Mesenchymal stem cell (in vitro differentiated cells and primary cell): ENCODE measurements at regions not wholly inside any gene's neighbourhood (a gene's known extent, or its start where the extent isn't known, plus 50 kb on each side); places are given as distances from the start of the nearest gene placed in this dataset.

Experiments used
- DNase-seq: peaks from one replicate; pipeline ENCODE4 v3.0.0-alpha.2; 2013
- H2AFZ ChIP-seq: one replicate; pipeline ENCODE4 v1.6.1; 2013; ENCODE audit warnings: low read depth, mild to moderate bottlenecking, control low read depth, inconsistent platforms, low read length, moderate library complexity
- H2AK5ac ChIP-seq: 2 replicates; pipeline ENCODE4 v1.6.1; 2013; ENCODE audit warnings: low read length, moderate library complexity, mild to moderate bottlenecking, inconsistent platforms; ENCODE audit not compliant: severe bottlenecking
- H2BK120ac ChIP-seq: one replicate; pipeline ENCODE4 v1.6.1; 2013; ENCODE audit warnings: low read depth, mild to moderate bottlenecking, inconsistent platforms, low read length, moderate library complexity
- H2BK12ac ChIP-seq, 2 experiments: one replicate each; pipeline ENCODE4 v1.6.1; 2013; ENCODE audit warnings: inconsistent platforms in 2 of 2, low read length in 2 of 2, mild to moderate bottlenecking in 2 of 2, moderate library complexity in 2 of 2, control low read depth in 1 of 2
- H2BK15ac ChIP-seq: one replicate; pipeline ENCODE4 v1.6.1; 2013; ENCODE audit warnings: mild to moderate bottlenecking, low read depth, inconsistent platforms; ENCODE audit not compliant: poor library complexity, severe bottlenecking
- H2BK5ac ChIP-seq: 2 replicates; pipeline ENCODE4 v1.6.1; 2013; ENCODE audit warnings: low read depth, mild to moderate bottlenecking, low read length, control low read depth, inconsistent platforms; ENCODE audit not compliant: poor library complexity, severe bottlenecking
- H3K14ac ChIP-seq, 2 experiments: one replicate each; pipeline ENCODE4 v1.6.1; 2013; ENCODE audit warnings: inconsistent platforms in 2 of 2, low read length in 2 of 2, control low read depth in 1 of 2, mild to moderate bottlenecking in 1 of 2, moderate library complexity in 1 of 2
- H3K18ac ChIP-seq, 2 experiments: one replicate each; pipeline ENCODE4 v1.6.1; 2013; ENCODE audit warnings: inconsistent platforms in 2 of 2, low read length in 2 of 2, control low read depth in 1 of 2, low read depth in 1 of 2, mild to moderate bottlenecking in 1 of 2
- H3K23ac ChIP-seq, 2 experiments: one replicate each; pipeline ENCODE4 v1.6.1; 2013; ENCODE audit warnings: inconsistent platforms in 2 of 2, low read length in 2 of 2, mild to moderate bottlenecking in 2 of 2, moderate library complexity in 2 of 2, control low read depth in 1 of 2
- H3K27ac ChIP-seq: 2 replicates; pipeline ENCODE4 v1.5.1; 2013; ENCODE audit warnings: mild to moderate bottlenecking, moderate library complexity, low read length, control low read depth, inconsistent platforms; ENCODE audit not compliant: poor library complexity, severe bottlenecking
- H3K27me3 ChIP-seq, 2 experiments: 2 replicates each; pipeline versions ENCODE4 v1.6.1 to v1.7.0; 2013; ENCODE audit warnings: low read length in 2 of 2, mild to moderate bottlenecking in 2 of 2, moderate library complexity in 2 of 2, control low read depth in 1 of 2, inconsistent platforms in 1 of 2; ENCODE audit not compliant: control insufficient read depth in 1 of 2, insufficient read depth in 1 of 2
- H3K36me3 ChIP-seq, 2 experiments: 2 replicates each; pipeline versions ENCODE4 v1.6.1 to v1.7.0; 2013; ENCODE audit warnings: low read length in 2 of 2, control low read depth in 1 of 2, inconsistent platforms in 1 of 2, low read depth in 1 of 2, mild to moderate bottlenecking in 1 of 2; ENCODE audit not compliant: insufficient read depth in 2 of 2, control insufficient read depth in 1 of 2
- H3K4ac ChIP-seq, 2 experiments: one replicate each; pipeline ENCODE4 v1.6.1; 2013; ENCODE audit warnings: inconsistent platforms in 2 of 2, low read length in 2 of 2, mild to moderate bottlenecking in 2 of 2, moderate library complexity in 2 of 2, control low read depth in 1 of 2, low read depth in 1 of 2
- H3K4me1 ChIP-seq: 2 replicates; pipeline ENCODE4 v1.6.1; 2013; ENCODE audit warnings: low read depth, low read length, control low read depth; ENCODE audit not compliant: control insufficient read depth, insufficient read depth
- H3K4me2 ChIP-seq: 2 replicates; pipeline ENCODE4 v1.6.1; 2013; ENCODE audit warnings: low read length, mild to moderate bottlenecking, inconsistent platforms; ENCODE audit not compliant: poor library complexity, severe bottlenecking
- H3K4me3 ChIP-seq, 2 experiments: 2 replicates each; pipeline versions ENCODE4 v1.5.1 to v1.7.0; 2013; ENCODE audit warnings: low read length in 2 of 2, mild to moderate bottlenecking in 2 of 2, control low read depth in 1 of 2, low read depth in 1 of 2; ENCODE audit not compliant: insufficient read depth in 1 of 2
- H3K79me1 ChIP-seq: replicated peaks from 2 replicates; pipeline ENCODE4 v1.6.1; 2013; ENCODE audit warnings: mild to moderate bottlenecking, control low read depth, low read length, inconsistent platforms; ENCODE audit not compliant: poor library complexity, severe bottlenecking
- H3K9ac ChIP-seq: 2 replicates; pipeline ENCODE4 v1.7.0; 2013; ENCODE audit warnings: mild to moderate bottlenecking, low read length, moderate library complexity
- H3K9me3 ChIP-seq: 2 replicates; pipeline ENCODE4 v1.7.0; 2013; ENCODE audit warnings: mild to moderate bottlenecking, low read length; ENCODE audit not compliant: control insufficient read depth
- H4K8ac ChIP-seq: one replicate; pipeline ENCODE4 v1.6.1; 2013; ENCODE audit warnings: inconsistent platforms, mild to moderate bottlenecking, low read length, moderate library complexity
- H4K91ac ChIP-seq: one replicate; pipeline ENCODE4 v1.6.1; 2013; ENCODE audit warnings: mild to moderate bottlenecking, low read length, inconsistent platforms
- WGBS: methylation state at CpG from one replicate; pipeline ENCODE4 v1.1.7; 2013; ENCODE audit warnings: mixed read lengths; 5-methylcytosine and 5-hydroxymethylcytosine counted together

DNA sequence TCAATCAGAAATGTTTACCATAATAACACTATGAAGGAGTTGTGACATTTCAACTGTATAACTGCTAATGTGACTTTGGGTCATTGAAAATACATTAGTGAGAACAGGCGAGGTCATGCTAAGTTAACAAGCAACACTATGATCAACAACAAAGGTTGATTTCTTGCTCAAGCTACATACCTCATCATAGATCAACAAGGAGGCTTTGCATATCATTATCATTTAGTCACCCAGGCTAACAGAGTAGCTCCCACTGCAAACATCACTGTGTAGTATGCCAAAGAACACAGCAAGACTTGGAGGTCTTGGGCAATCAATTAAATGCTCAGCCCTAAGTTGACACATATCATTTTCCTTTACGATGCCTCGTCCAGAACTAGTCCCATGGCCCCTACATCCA lies 212.5 kb downstream of the NOVA1 start:
- no peak overlapping the region for H4K8ac ChIP-seq
- no peak overlapping the region for H2BK120ac ChIP-seq
- H2BK12ac ChIP-seq, result no peak overlapping the region
- no peak overlapping the region for H3K27ac ChIP-seq
- H3K4me1 ChIP-seq, result no peaks in the 10 kb centered on the region
- H2BK15ac ChIP-seq, result no peak overlapping the region
- no peak overlapping the region for H2AFZ ChIP-seq
- H3K79me1 ChIP-seq, result no peaks in the 10 kb centered on the region
- H2AK5ac ChIP-seq, result no peak overlapping the region
- no peak overlapping the region for H3K18ac ChIP-seq
- no peak overlapping the region for H3K9ac ChIP-seq
- DNase-seq, result no peak
- no peak overlapping the region for H4K91ac ChIP-seq
- H3K14ac ChIP-seq, result no peak overlapping the region
- H3K4ac ChIP-seq, result no peak overlapping the region
- 81% methylated on average over 1 of the region's 3 CpGs for WGBS
- no peaks in the 10 kb centered on the region for H3K36me3 ChIP-seq
- H3K4me2 ChIP-seq, result no peak overlapping the region
- H3K4me3 ChIP-seq, result no peak overlapping the region
- no peaks in the 10 kb centered on the region for H3K27me3 ChIP-seq
- no peaks in the 10 kb centered on the region for H3K9me3 ChIP-seq
- no peak overlapping the region for H3K23ac ChIP-seq
- H2BK5ac ChIP-seq, result no peak overlapping the region

DNA sequence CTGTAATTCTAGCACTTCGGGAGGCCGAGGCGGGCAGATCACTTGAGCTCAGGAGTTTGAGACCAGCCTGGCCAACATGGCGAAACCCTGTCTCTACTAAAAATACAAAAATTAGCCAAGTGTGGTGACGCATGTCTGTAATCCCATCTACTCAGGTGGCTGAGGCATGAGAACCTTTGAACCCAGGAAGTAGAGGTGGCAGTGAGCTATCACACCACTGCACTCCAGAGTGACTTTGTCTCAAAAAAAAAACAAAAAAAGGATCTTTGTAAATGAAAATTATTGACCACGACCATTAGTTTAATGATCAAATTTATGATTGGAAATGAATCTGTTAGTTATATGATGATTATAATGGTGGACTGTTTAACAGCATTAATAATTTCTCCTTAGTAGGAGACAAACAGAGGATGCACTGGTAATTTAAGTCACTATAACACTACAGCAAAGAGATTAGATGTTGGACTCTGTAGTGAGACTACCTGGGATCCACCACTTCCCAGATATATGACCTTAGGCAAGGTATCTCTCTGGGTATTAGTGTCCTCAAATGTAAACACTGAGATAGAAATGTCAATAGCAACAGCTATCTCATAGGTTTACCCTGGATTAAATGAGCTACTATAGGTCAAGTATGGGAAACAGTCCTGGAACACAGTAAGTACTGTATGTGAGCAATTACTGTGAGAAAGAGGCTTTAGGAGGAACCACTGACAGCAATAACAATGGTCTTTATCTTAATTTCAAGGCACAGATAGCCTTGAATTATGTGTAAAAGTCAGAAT lies 214.7 kb downstream of the NOVA1 start:
- no peak overlapping the region for H3K4me3 ChIP-seq
- WGBS, result 90% methylated on average over 5 of the region's 6 CpGs
- no peak overlapping the region for H3K14ac ChIP-seq
- no peak overlapping the region for H2AK5ac ChIP-seq
- H3K23ac ChIP-seq, result no peak overlapping the region
- H3K4me2 ChIP-seq, result no peak overlapping the region
- H3K18ac ChIP-seq, result no peak overlapping the region
- no peaks in the 10 kb centered on the region for H3K9me3 ChIP-seq
- no peak for DNase-seq
- no peak overlapping the region for H4K91ac ChIP-seq
- no peaks in the 10 kb centered on the region for H3K79me1 ChIP-seq
- no peak overlapping the region for H3K4ac ChIP-seq
- no peak overlapping the region for H2BK12ac ChIP-seq
- H2BK120ac ChIP-seq, result no peak overlapping the region
- no peak overlapping the region for H3K27ac ChIP-seq
- no peaks in the 10 kb centered on the region for H3K36me3 ChIP-seq
- H3K9ac ChIP-seq, result no peak overlapping the region
- H3K27me3 ChIP-seq, result no peaks in the 10 kb centered on the region
- H2AFZ ChIP-seq, result no peak overlapping the region
- H2BK5ac ChIP-seq, result no peak overlapping the region
- H2BK15ac ChIP-seq, result no peak overlapping the region
- H3K4me1 ChIP-seq, result no peaks in the 10 kb centered on the region
- H4K8ac ChIP-seq, result no peak overlapping the region

- Histone ChIP-seq H3K18ac (no peak overlapping the region), H3K36me3 (no peaks in the 10 kb centered on the region), H2BK15ac (no peak overlapping the region), H2BK12ac (no peak overlapping the region), H3K4ac (no peak overlapping the region), H3K14ac (no peak overlapping the region), H3K4me1 (no peaks in the 10 kb centered on the region), H3K79me1 (no peaks in the 10 kb centered on the region), H3K23ac (no peak overlapping the region), H3K4me2 (no peak overlapping the region), H4K8ac (no peak overlapping the region), H3K9ac (no peak overlapping the region), H3K9me3 (no peaks in the 10 kb centered on the region), H3K27ac (no peak overlapping the region), H2AK5ac (no peak overlapping the region), H3K4me3 (no peak overlapping the region), H2AFZ (no peak overlapping the region), H2BK5ac (no peak overlapping the region), H4K91ac (no peak overlapping the region), H2BK120ac (no peak overlapping the region), H3K27me3 (no peaks in the 10 kb centered on the region)
- WGBS, result 97% methylated on average over 1 of the region's 2 CpGs
- no peak for DNase-seq
Observed at GRCh38 chr14:26381405-26381804, 216.4 kb downstream of the NOVA1 start.

- no peak overlapping the region for H2BK5ac ChIP-seq
- DNase-seq, result no peak
- WGBS, result 83% methylated on average over 1 of the region's 1 CpG
- H2AFZ ChIP-seq, result no peak overlapping the region
- H3K9ac ChIP-seq, result no peak overlapping the region
- no peaks in the 10 kb centered on the region for H3K79me1 ChIP-seq
- H3K4me2 ChIP-seq, result no peak overlapping the region
- no peak overlapping the region for H3K23ac ChIP-seq
- no peak overlapping the region for H3K4ac ChIP-seq
- H2BK15ac ChIP-seq, result no peak overlapping the region
- no peak overlapping the region for H2BK120ac ChIP-seq
- no peak overlapping the region for H3K27ac ChIP-seq
- no peaks in the 10 kb centered on the region for H3K36me3 ChIP-seq
- no peak overlapping the region for H3K18ac ChIP-seq
- no peak overlapping the region for H4K8ac ChIP-seq
- no peaks in the 10 kb centered on the region for H3K27me3 ChIP-seq
- H3K4me3 ChIP-seq, result no peak overlapping the region
- no peak overlapping the region for H4K91ac ChIP-seq
- no peak overlapping the region for H2AK5ac ChIP-seq
- H3K4me1 ChIP-seq, result no peaks in the 10 kb centered on the region
- no peak overlapping the region for H2BK12ac ChIP-seq
- no peaks in the 10 kb centered on the region for H3K9me3 ChIP-seq
- H3K14ac ChIP-seq, result no peak overlapping the region
Observed at GRCh38 chr14:26380637-26381036, 217.2 kb downstream of the NOVA1 start.
